Gastroesophageal sphincter (tissue), 3 donors: ENCODE measurements at regions not wholly inside any gene's neighbourhood (a gene's known extent, or its start where the extent isn't known, plus 50 kb on each side); places are given as distances from the start of the nearest gene placed in this dataset.

Experiments
- CTCF ChIP-seq, 4 experiments: fragments of 200-600 bp in 2 of 4; fragments of 450-650 bp in 2 of 4; sonication (generic) in 1 of 4; IDR thresholded peaks; one replicate each; pipeline ENCODE4 v1.5.1; 2017 to 2019; ENCODE audit warnings: antibody characterized with exemption in 4 of 4, mild to moderate bottlenecking in 2 of 4, moderate library complexity in 2 of 4
- EP300 ChIP-seq: sonication (generic); formaldehyde crosslinking; IDR thresholded peaks from one replicate; pipeline ENCODE4 v1.6.1; 2017; ENCODE audit warnings: antibody characterized with exemption, mild to moderate bottlenecking
- POLR2A ChIP-seq, 2 donors: fragments of 450-650 bp; IDR thresholded peaks; one replicate each; pipeline ENCODE4 v1.6.1; 2017; ENCODE audit warnings: antibody characterized with exemption in 2 of 2, mild to moderate bottlenecking in 2 of 2, moderate library complexity in 1 of 2
- POLR2AphosphoS5 ChIP-seq: sonication (generic); formaldehyde crosslinking; IDR thresholded peaks from one replicate; pipeline ENCODE4 v1.6.1; 2017; ENCODE audit warnings: antibody characterized with exemption

- TF ChIP-seq POLR2A (IDR thresholded peaks at IDR 0.05) (no peak), CTCF (IDR thresholded peaks at IDR 0.05) (no peak), POLR2AphosphoS5 (no peak), EP300 (no peak)
These were observed 172.2 kb downstream of the HHIPL2 start for GRCh38 chr1:222375701-222376100.
